IMR-90 (cell line): ENCODE measurements at regions not wholly inside any gene's neighbourhood (a gene's known extent, or its start where the extent isn't known, plus 50 kb on each side); places are given as distances from the start of the nearest gene placed in this dataset.
A peak's percentile ranks its signal among the peaks of the same experiment; 100 is the strongest.

ENCODE experiments used
- ATAC-seq: fragments of 200-7000 bp; cut with Tn5 transposase; 2 replicates; pipeline ENCODE4 v1.9.1; 2020; ENCODE audit warnings: low read depth, mild to moderate bottlenecking, moderate library complexity
- BruUV-seq: library from RNA; stranded (reverse); fragments of 400-500 nt; replicated peaks from 2 replicates; lab custom pipeline; 2021; lab: Mats Ljungman, UMichigan
- CTCF ChIA-PET: fragments of 300-600 bp; formaldehyde crosslinking; extraction: SDS; loops from one replicate; lab custom pipeline; 2021; ENCODE audit warnings: antibody characterized with exemption; lab: Yijun Ruan, JAX
- POLR2A ChIA-PET: fragments of 300-600 bp; sonication (Branson Sonifier 250); formaldehyde crosslinking; loops from one replicate; lab custom pipeline; 2022; ENCODE audit warnings: antibody characterized with exemption; ENCODE audit not compliant: unreplicated experiment; lab: Charles Lee
- DNase-seq: peaks from one replicate; pipeline ENCODE4 v3.0.0; 2013
- H2AFZ ChIP-seq: replicated peaks from 2 replicates; pipeline ENCODE3; 2013; ENCODE audit warnings: low read length, mild to moderate bottlenecking; ENCODE audit not compliant: poor library complexity
- H2AK5ac ChIP-seq: 2 replicates; pipeline ENCODE4 v1.6.1; 2013; ENCODE audit warnings: low read depth, low read length, inconsistent platforms
- H2AK9ac ChIP-seq: replicated peaks from 2 replicates; pipeline ENCODE3; 2013; ENCODE audit warnings: mild to moderate bottlenecking, low read depth, low read length, moderate library complexity; ENCODE audit not compliant: poor library complexity
- H2BK120ac ChIP-seq: 2 replicates; pipeline ENCODE4 v1.6.1; 2013; ENCODE audit warnings: low read depth, low read length, inconsistent platforms
- H2BK15ac ChIP-seq: 3 replicates; pipeline ENCODE4 v1.6.1; 2013; ENCODE audit warnings: low read depth, low read length, inconsistent platforms
- H2BK20ac ChIP-seq: 2 replicates; pipeline ENCODE4 v1.6.1; 2013; ENCODE audit warnings: low read depth, mild to moderate bottlenecking, inconsistent platforms, low read length, moderate library complexity
- H2BK5ac ChIP-seq: 2 replicates; pipeline ENCODE4 v1.6.1; 2013; ENCODE audit warnings: mild to moderate bottlenecking, low read depth, low read length, inconsistent platforms; ENCODE audit not compliant: poor library complexity, severe bottlenecking
- H3K14ac ChIP-seq: replicated peaks from 2 replicates; pipeline ENCODE4 v1.6.1; 2013; ENCODE audit warnings: low read depth, low read length, inconsistent platforms
- H3K18ac ChIP-seq: 2 replicates; pipeline ENCODE4 v1.6.1; 2013; ENCODE audit warnings: low read depth, low read length, control low read depth
- H3K23ac ChIP-seq: 2 replicates; pipeline ENCODE4 v1.6.1; 2013; ENCODE audit warnings: low read depth, low read length, inconsistent platforms
- H3K27ac ChIP-seq: 2 replicates; pipeline ENCODE4 v1.5.1; 2013; ENCODE audit warnings: mild to moderate bottlenecking, control low read depth, low read length; ENCODE audit not compliant: insufficient read depth
- H3K27me3 ChIP-seq: 2 replicates; pipeline ENCODE4 v1.6.1; 2013; ENCODE audit warnings: low read length; ENCODE audit not compliant: control insufficient read depth, insufficient read depth
- H3K36me3 ChIP-seq: 2 replicates; pipeline ENCODE4 v1.6.1; 2013; ENCODE audit warnings: low read length, mixed read lengths; ENCODE audit not compliant: control insufficient read depth, insufficient read depth
- H3K4ac ChIP-seq: 2 replicates; pipeline ENCODE4 v1.6.1; 2013; ENCODE audit warnings: low read depth, low read length, inconsistent platforms
- H3K4me1 ChIP-seq: 2 replicates; pipeline ENCODE4 v1.6.1; 2013; ENCODE audit warnings: low read length, mixed read lengths; ENCODE audit not compliant: control insufficient read depth, insufficient read depth
- H3K4me2 ChIP-seq: 2 replicates; pipeline ENCODE4 v1.6.1; 2013; ENCODE audit warnings: low read depth, mild to moderate bottlenecking, control low read depth, low read length, moderate library complexity
- H3K4me3 ChIP-seq: 2 replicates; pipeline ENCODE4 v1.5.1; 2013; ENCODE audit warnings: low read depth, mild to moderate bottlenecking, control low read depth, low read length, moderate library complexity; ENCODE audit not compliant: insufficient read depth
- H3K56ac ChIP-seq: 2 replicates; pipeline ENCODE4 v1.6.1; 2013; ENCODE audit warnings: low read length, inconsistent platforms; ENCODE audit not compliant: insufficient read depth; ENCODE audit errors: extremely low read depth
- H3K79me1 ChIP-seq, 2 experiments: 2 replicates each; pipeline ENCODE4 v1.6.1; 2013; ENCODE audit warnings: low read length in 2 of 2, inconsistent platforms in 1 of 2, low read depth in 1 of 2
- H3K9ac ChIP-seq: 2 replicates; pipeline ENCODE4 v1.6.1; 2013; ENCODE audit warnings: low read depth, low read length, control low read depth
- H3K9me1 ChIP-seq: 2 replicates; pipeline ENCODE4 v1.6.1; 2013; ENCODE audit warnings: low read length, inconsistent platforms; ENCODE audit not compliant: insufficient read depth
- H3K9me3 ChIP-seq: 2 replicates; pipeline ENCODE4 v1.6.1; 2013; ENCODE audit warnings: low read length; ENCODE audit not compliant: control insufficient read depth, insufficient read depth
- H4K20me1 ChIP-seq: 2 replicates; pipeline ENCODE4 v1.6.1; 2013; ENCODE audit warnings: low read length, inconsistent platforms; ENCODE audit not compliant: insufficient read depth
- H4K5ac ChIP-seq: 2 replicates; pipeline ENCODE4 v1.6.1; 2013; ENCODE audit warnings: mild to moderate bottlenecking, low read depth, low read length, control low read depth
- H4K8ac ChIP-seq, 2 experiments: 2 replicates each; pipeline ENCODE4 v1.6.1; 2013; ENCODE audit warnings: low read depth in 2 of 2, low read length in 2 of 2, control low read depth in 1 of 2, inconsistent platforms in 1 of 2
- H4K91ac ChIP-seq: 2 replicates; pipeline ENCODE4 v1.6.1; 2013; ENCODE audit warnings: low read depth, low read length, inconsistent platforms; ENCODE audit not compliant: insufficient read depth
- BHLHE40 ChIP-seq: fragments of 150-350 bp; IDR thresholded peaks from 2 replicates; pipeline ENCODE4 v1.6.1; 2016; ENCODE audit warnings: mild to moderate bottlenecking, low read depth, low read length
- MAFK ChIP-seq: IDR thresholded peaks from 2 replicates; pipeline ENCODE4 v1.6.1; 2012; ENCODE audit warnings: low read depth, low read length, improper control_type of control experiment
- MAZ ChIP-seq: IDR thresholded peaks from 2 replicates; pipeline ENCODE4 v1.6.1; 2012; ENCODE audit warnings: low read depth, mild to moderate bottlenecking, low read length, improper control_type of control experiment, moderate library complexity, borderline replicate concordance
- MXI1 ChIP-seq: IDR thresholded peaks from 2 replicates; pipeline ENCODE4 v1.6.1; 2012; ENCODE audit warnings: low read depth, mild to moderate bottlenecking, low read length, moderate library complexity, borderline replicate concordance
- NFE2L2 ChIP-seq: fragments of 150-350 bp; IDR thresholded peaks from 2 replicates; pipeline ENCODE4 v1.6.1; 2016; ENCODE audit warnings: low read depth, mild to moderate bottlenecking, low read length
- POLR2A ChIP-seq: IDR thresholded peaks from 2 replicates; pipeline ENCODE4 v1.6.1; 2012; ENCODE audit warnings: mild to moderate bottlenecking, low read depth, low read length
- RAD21 ChIP-seq: IDR thresholded peaks from 2 replicates; pipeline ENCODE4 v1.6.1; 2012; ENCODE audit warnings: low read length, improper control_type of control experiment
- RCOR1 ChIP-seq: IDR thresholded peaks from 2 replicates; pipeline ENCODE4 v1.6.1; 2012; ENCODE audit warnings: mild to moderate bottlenecking, low read length, improper control_type of control experiment; ENCODE audit not compliant: insufficient replicate concordance
- SMC3 ChIP-seq: fragments of 150-350 bp; IDR thresholded peaks from 2 replicates; pipeline ENCODE4 v1.6.1; 2016; ENCODE audit warnings: low read depth, mild to moderate bottlenecking, antibody characterized with exemption, low read length, moderate library complexity
- WGBS, 2 experiments: methylation state at CpG; one replicate each; pipeline versions ENCODE4 v1.1.5 to v1.1.7; 2013; ENCODE audit warnings: missing lambda C conversion rate in 2 of 2; ENCODE audit not compliant: insufficient read length in 1 of 2; ENCODE audit errors: extremely low coverage in 2 of 2; 5-methylcytosine and 5-hydroxymethylcytosine counted together
- dilution Hi-C: fragments of 300-500 bp; cut with HindIII; formaldehyde crosslinking; loops from one replicate; pipeline ENCODE4 v1.14.3; 2018; ENCODE audit warnings: low sequenced_read_pairs; ENCODE audit not compliant: unreplicated experiment
- in situ Hi-C: fragments of 300-500 bp; cut with MboI; formaldehyde crosslinking; loops from 3 replicates; pipeline ENCODE4 v1.14.3; 2019; ENCODE audit warnings: low sequenced_read_pairs, inconsistent platforms, mixed read lengths
- intact Hi-C: fragments of 100-400 bp; cut with micrococcal nuclease; formaldehyde crosslinking; loops from 2 replicates; pipeline ENCODE4 v1.10.0; 2022
- TF ChIP-seq, protein P1 (sequence below): conservative IDR thresholded peaks from 2 replicates; pipeline ENCODE4 v1.5.1; 2012; ENCODE audit warnings: mild to moderate bottlenecking, low read depth, low read length, improper control_type of control experiment

DNA sequence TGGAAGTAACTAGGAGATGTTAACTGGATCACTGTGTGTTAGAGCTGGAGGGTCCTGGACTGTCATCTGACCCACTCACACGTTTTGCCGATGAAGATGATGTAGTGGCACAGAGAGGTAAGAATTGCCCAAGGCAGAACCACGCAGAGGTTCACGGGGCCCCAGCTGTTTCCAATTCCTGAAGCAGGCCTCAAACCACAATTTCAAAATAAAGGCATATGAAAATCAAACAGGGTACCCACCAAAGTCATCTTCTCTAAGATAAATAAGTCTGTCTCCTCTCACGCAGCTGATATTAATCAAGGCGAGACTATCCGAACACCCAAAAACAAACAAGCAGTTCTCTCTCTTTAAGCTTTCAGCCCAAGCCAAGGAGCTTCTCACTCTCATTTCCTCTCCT, 113.3 kb upstream of the JCAD start:
- Histone ChIP-seq H3K4me3 (no peak overlapping the region), H2BK120ac (no peak overlapping the region), H3K27ac (no peak overlapping the region), H3K27me3 (no peaks in the 10 kb centered on the region), H3K9ac (no peak overlapping the region), H3K23ac (no peak overlapping the region), H2BK5ac (no peak overlapping the region), H4K91ac (no peak overlapping the region), H2AK5ac (no peak overlapping the region), H3K4ac (peak overlapping the region; percentile 32; the same call in 1 of the 2 replicates), H3K18ac (no peak overlapping the region), H2BK15ac (no peak overlapping the region), H3K56ac (no peak overlapping the region), H4K20me1 (peaks cover 5% of the 10 kb centered on the region; the same call in 1 of the 2 replicates), H2BK20ac (no peak overlapping the region), H4K5ac (no peak overlapping the region), H4K8ac (no peak overlapping the region), H3K4me1 (peaks cover 11% of the 10 kb centered on the region), H3K36me3 (no peaks in the 10 kb centered on the region), H2AFZ (no peak overlapping the region), H3K4me2 (no peak overlapping the region), H3K14ac (no peak overlapping the region), H2AK9ac (no peak overlapping the region), H3K9me3 (peaks cover 2% of the 10 kb centered on the region; the same call in 1 of the 2 replicates), H3K9me1 (peaks cover 10% of the 10 kb centered on the region), H3K79me1 (peaks cover 0 to 3% of the 10 kb centered on the region in 2 experiments; a peak in 1 of 4 replicates)
- BruUV-seq, result no TSS peak
- CTCF ChIA-PET, result interaction anchor here (0.6 kb wide), 1 partner anchor 14 kb away, joined by 3 read pairs; no protein-coding TSS in a partner anchor
- POLR2A ChIA-PET, result no interaction called here
- WGBS, 2 experiments, result no CpG with 5 or more reads among the region's 7 CpGs
- dilution Hi-C loops, result no loop called here
- TF ChIP-seq RAD21, result no peak
- TF ChIP-seq NFE2L2, result no peak
- TF ChIP-seq MAFK, result no peak
- TF ChIP-seq POLR2A, result no peak
- TF ChIP-seq BHLHE40, result no peak
- TF ChIP-seq MXI1, result no peak
- TF ChIP-seq SMC3, result no peak
- TF ChIP-seq MAZ, result no peak
- no peak for TF ChIP-seq RCOR1
- TF ChIP-seq, protein P1, sequence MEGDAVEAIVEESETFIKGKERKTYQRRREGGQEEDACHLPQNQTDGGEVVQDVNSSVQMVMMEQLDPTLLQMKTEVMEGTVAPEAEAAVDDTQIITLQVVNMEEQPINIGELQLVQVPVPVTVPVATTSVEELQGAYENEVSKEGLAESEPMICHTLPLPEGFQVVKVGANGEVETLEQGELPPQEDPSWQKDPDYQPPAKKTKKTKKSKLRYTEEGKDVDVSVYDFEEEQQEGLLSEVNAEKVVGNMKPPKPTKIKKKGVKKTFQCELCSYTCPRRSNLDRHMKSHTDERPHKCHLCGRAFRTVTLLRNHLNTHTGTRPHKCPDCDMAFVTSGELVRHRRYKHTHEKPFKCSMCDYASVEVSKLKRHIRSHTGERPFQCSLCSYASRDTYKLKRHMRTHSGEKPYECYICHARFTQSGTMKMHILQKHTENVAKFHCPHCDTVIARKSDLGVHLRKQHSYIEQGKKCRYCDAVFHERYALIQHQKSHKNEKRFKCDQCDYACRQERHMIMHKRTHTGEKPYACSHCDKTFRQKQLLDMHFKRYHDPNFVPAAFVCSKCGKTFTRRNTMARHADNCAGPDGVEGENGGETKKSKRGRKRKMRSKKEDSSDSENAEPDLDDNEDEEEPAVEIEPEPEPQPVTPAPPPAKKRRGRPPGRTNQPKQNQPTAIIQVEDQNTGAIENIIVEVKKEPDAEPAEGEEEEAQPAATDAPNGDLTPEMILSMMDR, result no peak
- in situ Hi-C loops, result no loop called here
- intact Hi-C loops, result no loop called here
- ATAC-seq (no peak), DNase-seq (no peak)
